ENCODE measurements at regions not wholly inside any gene's neighbourhood (a gene's known extent, or its start where the extent isn't known, plus 50 kb on each side); places are given as distances from the start of the nearest gene placed in this dataset.

GRCh38 chr2:20126040-20126439, 74.6 kb upstream of the LAPTM4A start:
- Histone ChIP-seq H3K9me3 (ENCODE audit: low read depth) (no peaks in the 10 kb centered on the region), H3K4me3 (no peak overlapping the region), H3K27ac (no peak overlapping the region), H3K4me1 (ENCODE audit: low read depth) (no peaks in the 10 kb centered on the region), H3K36me3 (no peaks in the 10 kb centered on the region), H3K27me3 (no peaks in the 10 kb centered on the region)
- no peak for TF ChIP-seq CTCF (IDR thresholded peaks at IDR 0.05; ENCODE audit: low read depth, low read length)
- DNase-seq (ENCODE audit: low read depth in 1 of 2, low spot score in 1 of 2): no peak

GRCh38 chr2:20125616-20126015, 74.2 kb upstream of the LAPTM4A start:
- Histone ChIP-seq H3K4me3 (no peak overlapping the region), H3K27ac (no peak overlapping the region), H3K4me1 (ENCODE audit: low read depth) (no peaks in the 10 kb centered on the region), H3K36me3 (no peaks in the 10 kb centered on the region), H3K27me3 (no peaks in the 10 kb centered on the region), H3K9me3 (ENCODE audit: low read depth) (no peaks in the 10 kb centered on the region)
- TF ChIP-seq CTCF (IDR thresholded peaks at IDR 0.05; ENCODE audit: low read depth, low read length): no peak
- no peak for DNase-seq (ENCODE audit: low read depth in 1 of 2, low spot score in 1 of 2)

- Histone ChIP-seq H3K27me3 (no peaks in the 10 kb centered on the region), H3K36me3 (no peaks in the 10 kb centered on the region), H3K9me3 (ENCODE audit: low read depth) (no peaks in the 10 kb centered on the region), H3K4me1 (ENCODE audit: low read depth) (no peaks in the 10 kb centered on the region), H3K27ac (no peak overlapping the region), H3K4me3 (no peak overlapping the region)
- TF ChIP-seq CTCF (IDR thresholded peaks at IDR 0.05; ENCODE audit: low read depth, low read length): no peak
- no peak for DNase-seq (ENCODE audit: low read depth in 1 of 2, low spot score in 1 of 2)
These were observed 73.7 kb upstream of the LAPTM4A start for GRCh38 chr2:20125164-20125563.

- Histone ChIP-seq H3K27me3 (no peaks in the 10 kb centered on the region), H3K4me1 (ENCODE audit: low read depth) (no peaks in the 10 kb centered on the region), H3K9me3 (ENCODE audit: low read depth) (no peaks in the 10 kb centered on the region), H3K27ac (no peak overlapping the region), H3K36me3 (no peaks in the 10 kb centered on the region), H3K4me3 (no peak overlapping the region)
- no peak for DNase-seq (ENCODE audit: low read depth in 1 of 2, low spot score in 1 of 2)
- TF ChIP-seq CTCF (IDR thresholded peaks at IDR 0.05; ENCODE audit: low read depth, low read length): no peak
These were observed 72.6 kb upstream of the LAPTM4A start for GRCh38 chr2:20123871-20124594.

GRCh38 chr2:20122864-20123263, 71.4 kb upstream of the LAPTM4A start:
- no peaks in the 10 kb centered on the region for H3K27me3 ChIP-seq
- H3K27ac ChIP-seq: no peak overlapping the region
- no peak for DNase-seq (ENCODE audit: low read depth in 1 of 2, low spot score in 1 of 2)
- no peaks in the 10 kb centered on the region for H3K4me1 ChIP-seq (ENCODE audit: low read depth)
- H3K36me3 ChIP-seq: no peaks in the 10 kb centered on the region
- no peaks in the 10 kb centered on the region for H3K9me3 ChIP-seq (ENCODE audit: low read depth)
- TF ChIP-seq CTCF (IDR thresholded peaks at IDR 0.05; ENCODE audit: low read depth, low read length): no peak
- H3K4me3 ChIP-seq: no peak overlapping the region
